Neural cell (in vitro differentiated cells): ENCODE measurements at regions not wholly inside any gene's neighbourhood (a gene's known extent, or its start where the extent isn't known, plus 50 kb on each side); places are given as distances from the start of the nearest gene placed in this dataset.

Experiments used
- CTCF ChIP-seq: fragments of 450-650 bp; IDR thresholded peaks from 2 replicates; pipeline ENCODE4 v1.5.1; 2014; ENCODE audit warnings: antibody characterized with exemption, mild to moderate bottlenecking, moderate library complexity; ENCODE audit not compliant: poor library complexity, severe bottlenecking
- EP300 ChIP-seq: fragments of 450-650 bp; conservative IDR thresholded peaks from 2 replicates; pipeline ENCODE4 v1.6.1; 2014; ENCODE audit warnings: antibody characterized with exemption, mild to moderate bottlenecking, moderate library complexity; ENCODE audit not compliant: poor library complexity, severe bottlenecking
- EZH2 ChIP-seq: fragments of 200-600, 300-800 bp; shearing (Covaris generic), sonication (generic); IDR thresholded peaks from 2 replicates; pipeline ENCODE4 v1.6.1; 2014; ENCODE audit warnings: antibody characterized with exemption, low read length, borderline replicate concordance, mild to moderate bottlenecking; ENCODE audit not compliant: insufficient read depth, poor library complexity, severe bottlenecking
- MXI1 ChIP-seq: fragments of 450-650 bp; conservative IDR thresholded peaks from 2 replicates; pipeline ENCODE4 v1.6.1; 2014; ENCODE audit warnings: antibody characterized with exemption, mild to moderate bottlenecking; ENCODE audit not compliant: poor library complexity, severe bottlenecking
- POLR2AphosphoS5 ChIP-seq: IDR thresholded peaks from 2 replicates; pipeline ENCODE4 v1.6.1; 2012
- RAD21 ChIP-seq: fragments of 450-650 bp; conservative IDR thresholded peaks from 2 replicates; pipeline ENCODE4 v1.6.1; 2014; ENCODE audit warnings: antibody characterized with exemption, mild to moderate bottlenecking, moderate library complexity
- REST ChIP-seq: IDR thresholded peaks from 2 replicates; pipeline ENCODE4 v1.6.1; 2012; ENCODE audit warnings: borderline replicate concordance
- SMC3 ChIP-seq: fragments of 450-650 bp; conservative IDR thresholded peaks from 2 replicates; pipeline ENCODE4 v1.6.1; 2014; ENCODE audit warnings: antibody characterized with exemption, mild to moderate bottlenecking, moderate library complexity; ENCODE audit not compliant: poor library complexity
- TAF1 ChIP-seq: IDR thresholded peaks from 2 replicates; pipeline ENCODE4 v1.6.1; 2012; ENCODE audit warnings: low read depth

GRCh38 chr3:1007866-1008265 is 85.0 kb upstream of the CNTN6 start:
- TF ChIP-seq EP300 (no peak), SMC3 (no peak), CTCF (no peak), RAD21 (no peak), TAF1 (no peak), EZH2 (no peak), MXI1 (no peak), REST (no peak), POLR2AphosphoS5 (no peak)
